Spleen (tissue), 7 donors: ENCODE measurements at regions not wholly inside any gene's neighbourhood (a gene's known extent, or its start where the extent isn't known, plus 50 kb on each side); places are given as distances from the start of the nearest gene placed in this dataset.

ENCODE experiments used
- CTCF ChIP-seq, 11 experiments: fragments of 200-600 bp in 7 of 11; fragments of 450-650 bp in 4 of 11; sonication (generic) in 4 of 11; IDR thresholded peaks in 8 of 11; conservative IDR thresholded peaks in 3 of 11; 1 replicate in 7 of 11; 2 replicates in 4 of 11; pipeline versions ENCODE4 v1.4.0 to v1.8.0; 2016 to 2021; ENCODE audit warnings: antibody characterized with exemption in 11 of 11, inconsistent platforms in 4 of 11, mild to moderate bottlenecking in 1 of 11
- POLR2A ChIP-seq, 3 donors: fragments of 450-650 bp; IDR thresholded peaks; one replicate each; pipeline ENCODE4 v1.5.1; 2017; ENCODE audit warnings: antibody characterized with exemption in 3 of 3, mild to moderate bottlenecking in 1 of 3
- donor health status: DM: no; HTN: no; CAD: no; lungs with moderate emphysema.
- donor health status: DM: no; HTN: no; CAD: no.
- donor health status: DM: no; HTN: no; CAD: no.

GRCh38 chr10:35784751-35785150, 142.7 kb upstream of the FZD8 start:
- TF ChIP-seq CTCF (IDR thresholded peaks at IDR 0.05 in 8 of 11, conservative IDR thresholded peaks at IDR 0.05 in 3 of 11) (no peak), POLR2A (IDR thresholded peaks at IDR 0.05) (no peak)
